CD14-positive monocyte (primary cell): ENCODE measurements at regions not wholly inside any gene's neighbourhood (a gene's known extent, or its start where the extent isn't known, plus 50 kb on each side); places are given as distances from the start of the nearest gene placed in this dataset.

ENCODE experiments used
- DNase-seq, 3 donors: peaks; one replicate each; pipeline ENCODE4 v3.0.0-alpha.2; 2011 to 2022
- H2AFZ ChIP-seq: 2 replicates; pipeline ENCODE4 v1.6.0; 2012; ENCODE audit warnings: mild to moderate bottlenecking, low read depth, low read length, inconsistent platforms; ENCODE audit not compliant: insufficient read depth, poor library complexity, severe bottlenecking
- H3K27ac ChIP-seq, 2 donors: 1 replicate in 1 of 2; 2 replicates in 1 of 2; pipeline ENCODE4 v1.5.1; 2012 to 2013; ENCODE audit warnings: low read length in 2 of 2, control low read depth in 1 of 2, inconsistent platforms in 1 of 2, low read depth in 1 of 2, mild to moderate bottlenecking in 1 of 2
- H3K27me3 ChIP-seq, 2 donors: one replicate each; pipeline versions ENCODE4 v1.6.0 to v1.6.1; 2011 to 2013; ENCODE audit warnings: low read length in 2 of 2; ENCODE audit not compliant: control insufficient read depth in 2 of 2, insufficient read depth in 2 of 2
- H3K36me3 ChIP-seq, 2 donors: replicated peaks in 1 of 2; 1 replicate in 1 of 2; 2 replicates in 1 of 2; pipeline versions ENCODE4 v1.5.1 to v1.6.1; 2012 to 2013; ENCODE audit warnings: low read length in 2 of 2, control low read depth in 1 of 2, inconsistent platforms in 1 of 2, mild to moderate bottlenecking in 1 of 2; ENCODE audit not compliant: insufficient read depth in 2 of 2, control insufficient read depth in 1 of 2
- H3K4me1 ChIP-seq, 2 donors: 1 replicate in 1 of 2; 2 replicates in 1 of 2; pipeline versions ENCODE4 v1.5.1 to v1.6.1; 2012 to 2013; ENCODE audit warnings: low read length in 2 of 2, control low read depth in 1 of 2, inconsistent platforms in 1 of 2, mild to moderate bottlenecking in 1 of 2, moderate library complexity in 1 of 2; ENCODE audit not compliant: insufficient read depth in 2 of 2, control insufficient read depth in 1 of 2
- H3K4me2 ChIP-seq: replicated peaks from 2 replicates; pipeline ENCODE3; 2012; ENCODE audit warnings: low read length, moderate library complexity, mild to moderate bottlenecking; ENCODE audit not compliant: poor library complexity, severe bottlenecking; ENCODE audit errors: extremely low read depth
- H3K4me3 ChIP-seq, 3 experiments: fragments of 200-600 bp in 1 of 3; sonication (generic) in 1 of 3; replicated peaks in 1 of 3; 1 replicate in 2 of 3; 2 replicates in 1 of 3; pipeline ENCODE4 v1.5.1; 2011 to 2013; ENCODE audit warnings: low read length in 3 of 3, mild to moderate bottlenecking in 3 of 3, control low read depth in 2 of 3, low read depth in 2 of 3, inconsistent platforms in 1 of 3, moderate library complexity in 1 of 3
- H3K79me2 ChIP-seq: 2 replicates; pipeline ENCODE4 v1.6.0; 2012; ENCODE audit warnings: mild to moderate bottlenecking, control low read depth, inconsistent platforms, low read length, moderate library complexity; ENCODE audit not compliant: insufficient read depth
- H3K9ac ChIP-seq: 2 replicates; pipeline ENCODE4 v1.6.0; 2017; ENCODE audit warnings: low read length, mild to moderate bottlenecking; ENCODE audit not compliant: insufficient read depth, poor library complexity, severe bottlenecking
- H3K9me3 ChIP-seq, 2 donors: replicated peaks in 1 of 2; 1 replicate in 1 of 2; 2 replicates in 1 of 2; pipeline versions ENCODE4 v1.5.1 to v1.6.1; 2012 to 2013; ENCODE audit warnings: low read length in 2 of 2, control low read depth in 1 of 2; ENCODE audit not compliant: control insufficient read depth in 1 of 2, insufficient read depth in 1 of 2
- H4K20me1 ChIP-seq: 2 replicates; pipeline ENCODE4 v1.6.0; 2012; ENCODE audit warnings: mild to moderate bottlenecking, low read length, control low read depth, moderate library complexity; ENCODE audit not compliant: insufficient read depth
- H3K27ac Mint-ChIP-seq, 7 donors: one replicate each; pipeline ENCODE4 v1.8.0; 2020; ENCODE audit warnings: mild to moderate bottlenecking in 7 of 7, mixed read lengths in 7 of 7, moderate library complexity in 6 of 7, inconsistent platforms in 2 of 7
- H3K27me3 Mint-ChIP-seq, 3 donors: one replicate each; pipeline ENCODE4 v1.8.0; 2021 to 2022; ENCODE audit warnings: low read depth in 3 of 3, mild to moderate bottlenecking in 3 of 3, mixed read lengths in 3 of 3, moderate library complexity in 3 of 3, inconsistent platforms in 1 of 3
- H3K36me3 Mint-ChIP-seq, 2 donors: one replicate each; pipeline ENCODE4 v1.8.0; 2020; ENCODE audit warnings: mixed read lengths in 2 of 2, inconsistent platforms in 1 of 2, mild to moderate bottlenecking in 1 of 2
- H3K4me1 Mint-ChIP-seq: one replicate; pipeline ENCODE4 v1.8.0; 2020; ENCODE audit warnings: mild to moderate bottlenecking, mixed read lengths
- H3K4me3 Mint-ChIP-seq, 2 donors: one replicate each; pipeline ENCODE4 v1.8.0; 2020; ENCODE audit warnings: mild to moderate bottlenecking in 2 of 2, mixed read lengths in 2 of 2, moderate library complexity in 1 of 2
- H3K9me3 Mint-ChIP-seq, 7 donors: one replicate each; pipeline ENCODE4 v1.8.0; 2020 to 2022; ENCODE audit warnings: mixed read lengths in 7 of 7, mild to moderate bottlenecking in 6 of 7, moderate library complexity in 6 of 7, inconsistent platforms in 2 of 7
- CTCF ChIP-seq: fragments of 200-600 bp; IDR thresholded peaks from one replicate; pipeline ENCODE4 v1.8.0; 2022; ENCODE audit warnings: antibody characterized with exemption, mild to moderate bottlenecking
- WGBS: methylation state at CpG from one replicate; pipeline ENCODE4 v1.1.5; 2013; ENCODE audit warnings: missing lambda C conversion rate; ENCODE audit not compliant: insufficient coverage; 5-methylcytosine and 5-hydroxymethylcytosine counted together
- intact Hi-C, 2 donors: fragments of 100-400 bp; cut with micrococcal nuclease; formaldehyde crosslinking; loops; one replicate each; pipeline versions ENCODE4 v1.15.0 to v1.15.1; 2023

GRCh38 chr10:60531006-60531405 is 141.3 kb upstream of the ANK3 start:
- Mint-ChIP-seq H3K27me3 (peaks cover 0 to 2% (median 0%) of the 10 kb centered on the region in 3 donors), H3K9me3 (no peaks in the 10 kb centered on the region), H3K4me3 (no peak overlapping the region), H3K27ac (no peak overlapping the region), H3K4me1 (no peaks in the 10 kb centered on the region), H3K36me3 (no peaks in the 10 kb centered on the region)
- H3K4me3 ChIP-seq, result no peak overlapping the region
- H3K9ac ChIP-seq, result no peak overlapping the region
- no peaks in the 10 kb centered on the region for H3K36me3 ChIP-seq
- no peak for TF ChIP-seq CTCF
- no peaks in the 10 kb centered on the region for H3K9me3 ChIP-seq
- intact Hi-C loops, result no loop called here
- H4K20me1 ChIP-seq, result no peaks in the 10 kb centered on the region
- H3K4me2 ChIP-seq, result no peak overlapping the region
- H3K27ac ChIP-seq, result no peak overlapping the region
- WGBS, result 89% methylated on average over 1 of the region's 2 CpGs
- H3K27me3 ChIP-seq, result no peaks in the 10 kb centered on the region
- no peaks in the 10 kb centered on the region for H3K4me1 ChIP-seq
- DNase-seq, result no peak
- no peak overlapping the region for H2AFZ ChIP-seq
- no peaks in the 10 kb centered on the region for H3K79me2 ChIP-seq

GRCh38 chr10:60527676-60528075 is 138.0 kb upstream of the ANK3 start:
- Histone ChIP-seq H2AFZ (no peak overlapping the region), H3K4me3 (no peak overlapping the region), H3K36me3 (no peaks in the 10 kb centered on the region), H3K27ac (no peak overlapping the region), H3K9me3 (no peaks in the 10 kb centered on the region), H3K27me3 (no peaks in the 10 kb centered on the region), H3K4me2 (no peak overlapping the region), H4K20me1 (no peaks in the 10 kb centered on the region), H3K9ac (no peak overlapping the region), H3K79me2 (no peaks in the 10 kb centered on the region), H3K4me1 (no peaks in the 10 kb centered on the region)
- WGBS, result no CpG with 5 or more reads among the region's 2 CpGs
- Mint-ChIP-seq H3K9me3 (peaks cover 0 to 8% (median 0%) of the 10 kb centered on the region in 7 donors), H3K36me3 (no peaks in the 10 kb centered on the region), H3K4me3 (no peak overlapping the region), H3K27me3 (peaks cover 0 to 2% (median 0%) of the 10 kb centered on the region in 3 donors), H3K27ac (no peak overlapping the region), H3K4me1 (no peaks in the 10 kb centered on the region)
- intact Hi-C loops, result no loop called here
- TF ChIP-seq CTCF, result no peak
- DNase-seq, result no peak
